ENCODE measurements at regions not wholly inside any gene's neighbourhood (a gene's known extent, or its start where the extent isn't known, plus 50 kb on each side); places are given as distances from the start of the nearest gene placed in this dataset.

GRCh38 chr16:16930309-16931000 is 540.3 kb downstream of the XYLT1 start:
- TF ChIP-seq CTCF (IDR thresholded peaks at IDR 0.05) (no peak), POLR2AphosphoS5 (IDR thresholded peaks at IDR 0.05) (no peak), POLR2A (IDR thresholded peaks at IDR 0.05) (no peak), EP300 (IDR thresholded peaks at IDR 0.05; ENCODE audit: low read depth) (no peak)
